HepG2 (cell line): ENCODE measurements at regions not wholly inside any gene's neighbourhood (a gene's known extent, or its start where the extent isn't known, plus 50 kb on each side); places are given as distances from the start of the nearest gene placed in this dataset.

Source experiments
- ATAC-seq: fragments of 200-7000 bp; cut with Tn5 transposase; 3 replicates; pipeline ENCODE4 v1.9.1; 2020; ENCODE audit warnings: mild to moderate bottlenecking, moderate library complexity
- BruUV-seq: library from RNA; stranded (reverse); fragments of 400-500 nt; replicated peaks from 2 replicates; lab custom pipeline; 2021; lab: Mats Ljungman, UMichigan
- CTCF ChIA-PET: fragments of 300-600 bp; formaldehyde crosslinking; extraction: SDS; loops from one replicate; lab custom pipeline; 2021; ENCODE audit warnings: low total read pairs, inconsistent platforms, low intra/inter-chr PET ratio; lab: Yijun Ruan, JAX
- POLR2A ChIA-PET: fragments of 350-600 bp; sonication (Branson Sonifier 250); formaldehyde crosslinking; loops from one replicate; lab custom pipeline; 2020; ENCODE audit warnings: antibody characterized with exemption, inconsistent platforms; lab: Yijun Ruan, JAX
- DNase-seq: peaks from one replicate; pipeline ENCODE4 v3.0.0-alpha.2; 2015; ENCODE audit warnings: low spot score
- FAIRE-seq: peaks from 3 replicates; lab custom pipeline; 2011; peaks lifted over from hg19 to GRCh38; lab: Jason Lieb, UNC
- H2AFZ ChIP-seq: one replicate; pipeline ENCODE4 v1.6.1; 2011; ENCODE audit warnings: low read length, inconsistent platforms
- H3K27ac ChIP-seq: fragments of 300-600 bp; 3 replicates; pipeline ENCODE4 v1.8.0; 2011; ENCODE audit warnings: mixed run types, mild to moderate bottlenecking, mixed read lengths, low read length, inconsistent platforms; ENCODE audit not compliant: insufficient read depth; ENCODE audit errors: extremely low read length
- H3K27me3 ChIP-seq, 2 experiments: fragments of 200-600 bp in 1 of 2; 2 replicates in 1 of 2; 3 replicates in 1 of 2; pipeline versions ENCODE4 v1.6.0 to v1.8.0; 2011; ENCODE audit warnings: low read length in 2 of 2, mild to moderate bottlenecking in 2 of 2, moderate library complexity in 2 of 2, inconsistent platforms in 1 of 2; ENCODE audit not compliant: insufficient read depth in 2 of 2, control insufficient read depth in 1 of 2
- H3K36me3 ChIP-seq, 2 experiments: fragments of 200-600 bp in 1 of 2; replicated peaks in 1 of 2; 2 replicates in 1 of 2; 3 replicates in 1 of 2; pipeline versions ENCODE4 v1.5.1 to v1.8.0; 2011; ENCODE audit warnings: low read length in 2 of 2, inconsistent platforms in 1 of 2; ENCODE audit not compliant: insufficient read depth in 2 of 2, control insufficient read depth in 1 of 2
- H3K4me1 ChIP-seq: 2 replicates; pipeline ENCODE4 v1.5.1; 2012; ENCODE audit warnings: low read length, inconsistent platforms; ENCODE audit not compliant: insufficient read depth
- H3K4me2 ChIP-seq: 2 replicates; pipeline ENCODE4 v1.6.0; 2011; ENCODE audit warnings: low read depth, low read length, inconsistent platforms
- H3K4me3 ChIP-seq, 3 experiments: fragments of 200-600 bp in 1 of 3; sonication (generic), shearing (Covaris generic) in 1 of 3; replicated peaks in 1 of 3; 2 replicates each; pipeline ENCODE4 v1.5.1; 2011 to 2016; ENCODE audit warnings: low read length in 3 of 3, inconsistent platforms in 2 of 3, low read depth in 2 of 3, mild to moderate bottlenecking in 2 of 3, control low read depth in 1 of 3, mixed read lengths in 1 of 3; ENCODE audit not compliant: insufficient read depth in 1 of 3
- H3K79me2 ChIP-seq: one replicate; pipeline ENCODE4 v1.6.1; 2011; ENCODE audit warnings: low read length, inconsistent platforms; ENCODE audit not compliant: insufficient read depth
- H3K9ac ChIP-seq: 2 replicates; pipeline ENCODE4 v1.6.0; 2011; ENCODE audit warnings: mild to moderate bottlenecking, low read depth, low read length, inconsistent platforms; ENCODE audit not compliant: insufficient read depth
- H3K9me3 ChIP-seq: 2 replicates; pipeline ENCODE4 v1.5.1; 2012; ENCODE audit warnings: mild to moderate bottlenecking, low read length
- H4K20me1 ChIP-seq: 2 replicates; pipeline ENCODE4 v1.6.0; 2011; ENCODE audit warnings: inconsistent platforms, mild to moderate bottlenecking, low read length, moderate library complexity; ENCODE audit not compliant: insufficient read depth
- HNRNPUL1 ChIP-seq: fragments of 200-400 bp; formaldehyde crosslinking; IDR thresholded peaks from 2 replicates; pipeline ENCODE4 v1.6.1; 2017; ENCODE audit warnings: low read depth, mild to moderate bottlenecking, low read length, moderate library complexity
- RBM39 ChIP-seq: fragments of 200-400 bp; formaldehyde crosslinking; IDR thresholded peaks from one replicate; pipeline ENCODE4 v1.6.1; 2018; ENCODE audit warnings: antibody characterized with exemption, mild to moderate bottlenecking, low read depth, low read length; ENCODE audit not compliant: poor library complexity, severe bottlenecking
- ZNF20 ChIP-seq: sonication (generic); formaldehyde crosslinking; IDR thresholded peaks from 2 replicates; pipeline ENCODE4 v1.4.0; 2020; ENCODE audit warnings: mild to moderate bottlenecking, moderate library complexity, missing genetic modification reagents
- ZNF275 ChIP-seq: sonication (generic); formaldehyde crosslinking; IDR thresholded peaks from 2 replicates; pipeline ENCODE4 v1.8.0; 2022; ENCODE audit warnings: missing genetic modification reagents, mild to moderate bottlenecking, inconsistent platforms, borderline replicate concordance
- ZNF318 ChIP-seq: sonication (generic); formaldehyde crosslinking; IDR thresholded peaks from 2 replicates; pipeline ENCODE4 v1.4.0; 2020; ENCODE audit warnings: mild to moderate bottlenecking, missing genetic modification reagents
- ZNF576 ChIP-seq: sonication (generic); formaldehyde crosslinking; IDR thresholded peaks from 2 replicates; pipeline ENCODE4 v1.4.0; 2020; ENCODE audit warnings: mild to moderate bottlenecking, missing genetic modification reagents
- WGBS: methylation state at CpG from one replicate; pipeline ENCODE4 v1.1.6; 2017; ENCODE audit warnings: low lambda C conversion rate; 5-methylcytosine and 5-hydroxymethylcytosine counted together
- in situ Hi-C: cut with HindIII; loops from 2 replicates; pipeline ENCODE4 v1.10.0; 2017; ENCODE audit warnings: low pct_unique_long_range_greater_than_20kb; ENCODE audit not compliant: extremely low pct_ligation_motif_present
- intact Hi-C: fragments of 100-400 bp; cut with micrococcal nuclease; formaldehyde crosslinking; loops from one replicate; pipeline ENCODE4 v1.10.0; 2022; ENCODE audit not compliant: unreplicated experiment

- H3K27ac ChIP-seq: no peak overlapping the region
- H3K9me3 ChIP-seq: no peaks in the 10 kb centered on the region
- no peaks in the 10 kb centered on the region for H3K27me3 ChIP-seq
- no peak for DNase-seq
- H3K9ac ChIP-seq: no peak overlapping the region
- H3K4me1 ChIP-seq: peaks cover 6% of the 10 kb centered on the region
- no peak for TF ChIP-seq RBM39
- TF ChIP-seq ZNF275: no peak
- no peak for TF ChIP-seq ZNF20 (CRISPR knock-in tag)
- no peak for TF ChIP-seq ZNF576 (CRISPR knock-in tag)
- TF ChIP-seq HNRNPUL1: no peak
- no peak for TF ChIP-seq ZNF318 (CRISPR knock-in tag)
- intact Hi-C loops (no loop called here), in situ Hi-C loops (no loop called here)
- H4K20me1 ChIP-seq: no peaks in the 10 kb centered on the region
- POLR2A ChIA-PET: no interaction called here
- FAIRE-seq: no peak
- H3K36me3 ChIP-seq: no peaks in the 10 kb centered on the region
- no peaks in the 10 kb centered on the region for H3K79me2 ChIP-seq
- CTCF ChIA-PET: no interaction called here
- no peak overlapping the region for H3K4me3 ChIP-seq
- no peak overlapping the region for H2AFZ ChIP-seq
- WGBS: 1% methylated on average over 3 of the region's 3 CpGs
- ATAC-seq: no peak
- no TSS peak for BruUV-seq
- H3K4me2 ChIP-seq: no peak overlapping the region
These were observed 643.4 kb downstream of the ANKRD7 start for GRCh38 chr7:118867860-118868259.
